CD4-positive, CD25-positive, alpha-beta regulatory T cell (primary cell): ENCODE measurements at regions not wholly inside any gene's neighbourhood (a gene's known extent, or its start where the extent isn't known, plus 50 kb on each side); places are given as distances from the start of the nearest gene placed in this dataset.

Experiments
- ATAC-seq, 2 donors: fragments of 150-1000 bp; cut with Tn5 transposase; one replicate each; pipeline ENCODE4 v1.10.0; 2021; ENCODE audit warnings: low read depth in 2 of 2, moderate number of reproducible peaks in 2 of 2, moderate library complexity in 1 of 2
- DNase-seq, 3 donors: peaks; one replicate each; pipeline versions ENCODE4 v3.0.0 to v3.0.0-alpha.2; 2012 to 2022; ENCODE audit warnings: mixed read lengths in 1 of 3
- H3K27ac ChIP-seq: one replicate; pipeline ENCODE4 v1.7.0; 2013; ENCODE audit warnings: mild to moderate bottlenecking, low read length; ENCODE audit not compliant: insufficient read depth, poor library complexity, severe bottlenecking
- H3K27me3 ChIP-seq: one replicate; pipeline ENCODE4 v1.7.0; 2013; ENCODE audit warnings: low read length; ENCODE audit not compliant: control insufficient read depth, insufficient read depth
- H3K36me3 ChIP-seq: one replicate; pipeline ENCODE4 v1.7.0; 2013; ENCODE audit warnings: mild to moderate bottlenecking, low read length, moderate library complexity; ENCODE audit not compliant: control insufficient read depth, insufficient read depth
- H3K4me1 ChIP-seq: 2 replicates; pipeline ENCODE4 v1.7.0; 2013; ENCODE audit warnings: mild to moderate bottlenecking, low read length; ENCODE audit not compliant: insufficient read depth, control insufficient read depth, poor library complexity, severe bottlenecking
- H3K4me3 ChIP-seq: one replicate; pipeline ENCODE4 v1.7.0; 2013; ENCODE audit warnings: low read depth, mild to moderate bottlenecking, low read length, moderate library complexity
- H3K9me3 ChIP-seq, 2 experiments: 1 replicate in 1 of 2; 2 replicates in 1 of 2; pipeline ENCODE4 v1.7.0; 2013; ENCODE audit warnings: low read length in 2 of 2, mild to moderate bottlenecking in 1 of 2, moderate library complexity in 1 of 2; ENCODE audit not compliant: control insufficient read depth in 2 of 2
- H3K27ac Mint-ChIP-seq, 3 donors: one replicate each; pipeline ENCODE4 v1.8.0; 2020 to 2022; ENCODE audit warnings: mild to moderate bottlenecking in 3 of 3, mixed read lengths in 3 of 3, moderate library complexity in 2 of 3
- H3K27me3 Mint-ChIP-seq: one replicate; pipeline ENCODE4 v1.8.0; 2022; ENCODE audit warnings: mild to moderate bottlenecking, mixed read lengths
- H3K36me3 Mint-ChIP-seq: one replicate; pipeline ENCODE4 v1.8.0; 2020; ENCODE audit warnings: mixed read lengths
- H3K4me1 Mint-ChIP-seq, 4 donors: one replicate each; pipeline ENCODE4 v1.8.0; 2020 to 2022; ENCODE audit warnings: mixed read lengths in 4 of 4, mild to moderate bottlenecking in 1 of 4
- H3K4me3 Mint-ChIP-seq, 4 donors: one replicate each; pipeline ENCODE4 v1.8.0; 2020 to 2022; ENCODE audit warnings: mild to moderate bottlenecking in 4 of 4, mixed read lengths in 4 of 4, moderate library complexity in 3 of 4
- H3K9me3 Mint-ChIP-seq, 7 donors: one replicate each; pipeline ENCODE4 v1.8.0; 2020 to 2022; ENCODE audit warnings: mixed read lengths in 7 of 7, mild to moderate bottlenecking in 3 of 7, moderate library complexity in 2 of 7

DNA sequence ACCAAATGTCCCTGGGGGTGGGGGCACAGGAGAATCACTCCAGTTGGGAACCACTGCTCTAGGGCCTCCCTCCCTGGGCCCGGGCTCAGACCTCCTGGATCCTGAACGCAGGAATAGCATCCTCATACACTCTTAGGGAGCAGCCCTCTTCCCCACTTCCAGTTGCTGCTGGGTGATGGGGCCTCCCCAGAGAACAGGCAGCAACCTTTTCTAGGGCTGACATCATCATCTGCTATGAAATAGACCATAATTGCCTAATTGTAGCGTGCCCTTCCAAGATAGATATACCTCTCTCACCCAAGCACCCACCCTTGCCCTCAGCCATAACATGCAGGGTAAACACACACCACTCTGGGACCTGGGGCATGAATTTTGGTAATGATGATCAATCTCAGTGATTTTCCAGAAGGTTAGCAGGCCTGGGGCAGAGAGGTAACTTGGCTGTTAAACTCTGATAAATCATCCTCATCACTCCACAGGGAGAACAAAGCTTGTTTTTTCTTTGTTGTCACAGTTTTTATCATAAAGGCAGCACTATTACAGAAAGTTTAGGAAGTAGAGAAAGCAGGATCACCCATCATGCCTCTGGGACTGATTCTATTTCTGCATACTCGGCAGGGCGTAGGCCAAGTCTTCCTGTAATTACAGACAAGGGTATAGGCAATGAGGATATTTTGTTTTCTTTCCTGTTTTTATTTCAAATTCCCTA, 88.3 kb upstream of the PRDM11 start:
- ATAC-seq (no peak), DNase-seq (no peak)
- no peaks in the 10 kb centered on the region for H3K4me1 Mint-ChIP-seq
- Histone ChIP-seq H3K9me3 (no peaks in the 10 kb centered on the region), H3K27ac (no peak overlapping the region), H3K36me3 (no peaks in the 10 kb centered on the region), H3K27me3 (no peaks in the 10 kb centered on the region), H3K4me1 (no peaks in the 10 kb centered on the region), H3K4me3 (no peak overlapping the region)
- H3K4me3 Mint-ChIP-seq: no peak overlapping the region
- peaks cover 11% of the 10 kb centered on the region for H3K27me3 Mint-ChIP-seq
- H3K36me3 Mint-ChIP-seq: no peaks in the 10 kb centered on the region
- peak overlapping the region in 1 of 3 donors; percentile 25 for H3K27ac Mint-ChIP-seq
- H3K9me3 Mint-ChIP-seq: no peaks in the 10 kb centered on the region

- Histone ChIP-seq H3K27ac (no peak overlapping the region), H3K4me3 (no peak overlapping the region), H3K9me3 (no peaks in the 10 kb centered on the region), H3K4me1 (no peaks in the 10 kb centered on the region), H3K36me3 (no peaks in the 10 kb centered on the region), H3K27me3 (no peaks in the 10 kb centered on the region)
- peaks cover 11% of the 10 kb centered on the region for H3K27me3 Mint-ChIP-seq
- ATAC-seq: no peak
- H3K4me1 Mint-ChIP-seq: no peaks in the 10 kb centered on the region
- no peak overlapping the region for H3K4me3 Mint-ChIP-seq
- peaks cover 0 to 3% (median under 1%) of the 10 kb centered on the region in 7 donors for H3K9me3 Mint-ChIP-seq
- no peak overlapping the region for H3K27ac Mint-ChIP-seq
- no peaks in the 10 kb centered on the region for H3K36me3 Mint-ChIP-seq
- no peak for DNase-seq
These were observed 87.8 kb upstream of the PRDM11 start for GRCh38 chr11:45058647-45058950.

- H3K9me3 Mint-ChIP-seq: peaks cover 0 to 5% (median 3%) of the 10 kb centered on the region in 7 donors
- peaks cover 11% of the 10 kb centered on the region for H3K27me3 Mint-ChIP-seq
- Histone ChIP-seq H3K9me3 (no peaks in the 10 kb centered on the region), H3K27me3 (no peaks in the 10 kb centered on the region), H3K27ac (no peak overlapping the region), H3K4me1 (no peaks in the 10 kb centered on the region), H3K4me3 (no peak overlapping the region), H3K36me3 (no peaks in the 10 kb centered on the region)
- no peak for DNase-seq
- H3K4me3 Mint-ChIP-seq: no peak overlapping the region
- ATAC-seq: no peak
- H3K36me3 Mint-ChIP-seq: no peaks in the 10 kb centered on the region
- H3K4me1 Mint-ChIP-seq: no peaks in the 10 kb centered on the region
- H3K27ac Mint-ChIP-seq: no peak overlapping the region
These were observed 85.7 kb upstream of the PRDM11 start for GRCh38 chr11:45060707-45061106.

DNA sequence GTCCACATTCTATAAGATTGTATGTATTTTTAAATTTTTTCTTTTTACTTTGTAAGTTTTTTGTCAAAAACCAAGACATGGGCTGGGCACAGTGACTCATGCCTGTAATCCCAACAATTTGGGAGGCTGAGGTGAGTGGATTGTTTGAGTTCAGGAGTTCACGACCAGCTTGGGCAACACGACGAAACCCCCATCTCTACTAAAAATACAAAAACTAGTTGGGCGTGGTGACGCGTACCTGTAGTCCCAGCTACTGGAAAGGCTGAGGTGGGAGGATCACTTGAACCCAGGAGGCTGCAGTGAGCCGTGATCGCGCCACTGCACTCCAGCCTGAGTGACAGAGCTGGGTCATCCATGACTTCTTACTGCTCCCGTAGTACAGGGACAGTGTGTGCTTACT, 84.8 kb upstream of the PRDM11 start:
- H3K9me3 Mint-ChIP-seq: peaks cover 0 to 12% (median 3%) of the 10 kb centered on the region in 7 donors
- DNase-seq (no peak), ATAC-seq (no peak)
- Histone ChIP-seq H3K36me3 (no peaks in the 10 kb centered on the region), H3K27me3 (no peaks in the 10 kb centered on the region), H3K9me3 (no peaks in the 10 kb centered on the region), H3K4me1 (no peaks in the 10 kb centered on the region), H3K27ac (no peak overlapping the region), H3K4me3 (no peak overlapping the region)
- H3K4me3 Mint-ChIP-seq: no peak overlapping the region
- H3K27me3 Mint-ChIP-seq: peaks cover 11% of the 10 kb centered on the region
- no peaks in the 10 kb centered on the region for H3K4me1 Mint-ChIP-seq
- no peak overlapping the region for H3K27ac Mint-ChIP-seq
- H3K36me3 Mint-ChIP-seq: no peaks in the 10 kb centered on the region

GRCh38 chr11:45062115-45062514, 84.3 kb upstream of the PRDM11 start:
- Mint-ChIP-seq H3K27me3 (peaks cover 11% of the 10 kb centered on the region), H3K36me3 (no peaks in the 10 kb centered on the region), H3K9me3 (peaks cover 0 to 16% (median 5%) of the 10 kb centered on the region in 7 donors), H3K4me1 (no peaks in the 10 kb centered on the region), H3K4me3 (no peak overlapping the region), H3K27ac (no peak overlapping the region)
- Histone ChIP-seq H3K36me3 (no peaks in the 10 kb centered on the region), H3K4me1 (no peaks in the 10 kb centered on the region), H3K9me3 (no peaks in the 10 kb centered on the region), H3K27ac (no peak overlapping the region), H3K4me3 (no peak overlapping the region), H3K27me3 (no peaks in the 10 kb centered on the region)
- no peak for DNase-seq
- no peak for ATAC-seq

DNA sequence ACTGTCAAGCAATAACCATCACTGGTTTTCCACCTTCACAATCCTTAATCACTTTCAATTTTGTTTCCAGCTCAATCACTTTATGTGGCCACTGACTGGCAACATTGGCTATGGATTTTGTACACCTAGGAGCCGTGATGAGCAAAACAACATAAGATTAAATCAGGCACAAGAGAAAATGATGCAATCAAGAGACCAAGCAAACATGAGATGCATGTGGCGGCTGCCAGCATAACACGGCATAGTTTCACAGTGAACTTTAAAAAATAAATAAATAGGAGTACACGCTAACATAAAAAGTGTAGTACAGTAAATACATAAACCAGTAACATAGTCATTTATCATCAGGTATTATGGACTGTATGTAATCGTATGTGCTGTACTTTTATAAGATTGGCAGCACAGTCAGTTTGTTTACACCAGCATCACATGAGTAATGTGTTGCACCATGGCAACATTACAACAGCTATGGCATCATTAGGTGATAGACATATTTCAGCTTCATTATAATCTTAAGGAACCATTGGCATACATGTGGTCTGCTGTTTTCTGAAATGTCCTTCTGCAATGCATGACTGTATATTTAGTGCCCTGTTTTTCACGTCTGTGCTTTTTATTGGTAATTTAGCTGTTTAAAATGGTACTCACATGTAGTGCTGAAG, 83.3 kb upstream of the PRDM11 start:
- no peaks in the 10 kb centered on the region for H3K36me3 ChIP-seq
- H3K4me1 ChIP-seq: no peaks in the 10 kb centered on the region
- H3K36me3 Mint-ChIP-seq: no peaks in the 10 kb centered on the region
- no peak overlapping the region for H3K27ac ChIP-seq
- peaks cover 0 to 16% (median 5%) of the 10 kb centered on the region in 7 donors for H3K9me3 Mint-ChIP-seq
- H3K4me1 Mint-ChIP-seq: no peaks in the 10 kb centered on the region
- H3K9me3 ChIP-seq: no peaks in the 10 kb centered on the region
- DNase-seq: no peak
- no peak overlapping the region for H3K4me3 Mint-ChIP-seq
- ATAC-seq: no peak
- H3K27me3 Mint-ChIP-seq: peaks cover 13% of the 10 kb centered on the region
- H3K4me3 ChIP-seq: no peak overlapping the region
- no peaks in the 10 kb centered on the region for H3K27me3 ChIP-seq
- no peak overlapping the region for H3K27ac Mint-ChIP-seq

DNA sequence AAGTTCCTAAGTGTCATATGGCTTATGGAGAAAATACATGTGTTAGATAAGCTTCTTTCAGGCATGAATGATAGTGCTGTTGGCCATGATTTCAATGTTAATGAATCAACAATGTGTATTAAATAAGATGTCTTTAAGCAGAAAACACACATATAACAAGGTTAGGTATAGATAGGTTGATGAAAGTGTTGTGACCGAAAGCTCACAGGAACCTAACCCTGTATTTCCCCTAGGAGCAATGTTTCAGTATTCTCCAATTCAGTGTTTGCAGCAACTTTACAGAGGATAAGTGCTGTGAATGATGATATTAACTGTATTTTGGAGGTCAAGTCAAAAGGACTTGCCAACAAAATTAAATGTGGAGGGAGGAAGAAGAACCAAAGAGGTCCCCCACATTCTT, 82.8 kb upstream of the PRDM11 start:
- peaks cover 15% of the 10 kb centered on the region for H3K27me3 Mint-ChIP-seq
- H3K9me3 Mint-ChIP-seq: peaks cover 0 to 16% (median 5%) of the 10 kb centered on the region in 7 donors
- Histone ChIP-seq H3K27me3 (no peaks in the 10 kb centered on the region), H3K4me3 (no peak overlapping the region), H3K9me3 (no peaks in the 10 kb centered on the region), H3K4me1 (no peaks in the 10 kb centered on the region), H3K36me3 (no peaks in the 10 kb centered on the region), H3K27ac (no peak overlapping the region)
- no peak overlapping the region for H3K4me3 Mint-ChIP-seq
- no peak overlapping the region for H3K27ac Mint-ChIP-seq
- no peaks in the 10 kb centered on the region for H3K4me1 Mint-ChIP-seq
- no peak for ATAC-seq
- DNase-seq: no peak
- no peaks in the 10 kb centered on the region for H3K36me3 Mint-ChIP-seq

DNA sequence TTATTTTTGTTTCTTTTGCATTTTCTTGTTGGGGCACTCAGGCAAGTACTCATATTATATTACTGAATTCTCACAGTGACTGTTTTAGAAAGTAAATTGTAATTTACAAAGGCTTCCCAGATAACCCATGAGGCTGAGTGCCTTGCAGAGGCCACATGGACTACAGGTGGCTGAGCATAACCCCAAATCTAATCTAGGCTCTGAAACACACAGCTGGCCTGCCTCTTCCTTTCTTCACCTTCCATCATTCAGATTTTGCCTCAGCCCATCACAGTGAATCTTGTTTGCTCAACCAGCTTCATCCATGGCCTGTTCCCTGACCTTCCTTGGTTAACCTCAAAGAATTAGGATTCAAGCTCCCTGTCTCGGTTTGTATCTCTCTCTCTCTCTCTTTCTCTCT, 78.5 kb upstream of the PRDM11 start:
- no peak for DNase-seq
- no peaks in the 10 kb centered on the region for H3K9me3 ChIP-seq
- no peaks in the 10 kb centered on the region for H3K36me3 Mint-ChIP-seq
- no peak overlapping the region for H3K4me3 ChIP-seq
- peaks cover 5% of the 10 kb centered on the region for H3K27me3 Mint-ChIP-seq
- H3K4me3 Mint-ChIP-seq: no peak overlapping the region
- H3K36me3 ChIP-seq: no peaks in the 10 kb centered on the region
- H3K27me3 ChIP-seq: no peaks in the 10 kb centered on the region
- H3K27ac ChIP-seq: no peak overlapping the region
- H3K4me1 ChIP-seq: no peaks in the 10 kb centered on the region
- peaks cover 0 to 16% (median 5%) of the 10 kb centered on the region in 7 donors for H3K9me3 Mint-ChIP-seq
- peaks cover 0 to 7% (median 2%) of the 10 kb centered on the region in 4 donors for H3K4me1 Mint-ChIP-seq
- no peak for ATAC-seq
- H3K27ac Mint-ChIP-seq: no peak overlapping the region
